NCI-H2196 (cell line): ENCODE measurements at regions not wholly inside any gene's neighbourhood (a gene's known extent, or its start where the extent isn't known, plus 50 kb on each side); places are given as distances from the start of the nearest gene placed in this dataset.
"Not testable (repeated sequence)": the region's sequence is repeated elsewhere in the genome, so short reads cannot be mapped to it uniquely, and the experiment has no call there.

ENCODE experiments used
- DNase-seq: peaks from one replicate; lab custom pipeline; 2025; ENCODE audit not compliant: unreplicated experiment; lab: John Stamatoyannopoulos, UW

DNA sequence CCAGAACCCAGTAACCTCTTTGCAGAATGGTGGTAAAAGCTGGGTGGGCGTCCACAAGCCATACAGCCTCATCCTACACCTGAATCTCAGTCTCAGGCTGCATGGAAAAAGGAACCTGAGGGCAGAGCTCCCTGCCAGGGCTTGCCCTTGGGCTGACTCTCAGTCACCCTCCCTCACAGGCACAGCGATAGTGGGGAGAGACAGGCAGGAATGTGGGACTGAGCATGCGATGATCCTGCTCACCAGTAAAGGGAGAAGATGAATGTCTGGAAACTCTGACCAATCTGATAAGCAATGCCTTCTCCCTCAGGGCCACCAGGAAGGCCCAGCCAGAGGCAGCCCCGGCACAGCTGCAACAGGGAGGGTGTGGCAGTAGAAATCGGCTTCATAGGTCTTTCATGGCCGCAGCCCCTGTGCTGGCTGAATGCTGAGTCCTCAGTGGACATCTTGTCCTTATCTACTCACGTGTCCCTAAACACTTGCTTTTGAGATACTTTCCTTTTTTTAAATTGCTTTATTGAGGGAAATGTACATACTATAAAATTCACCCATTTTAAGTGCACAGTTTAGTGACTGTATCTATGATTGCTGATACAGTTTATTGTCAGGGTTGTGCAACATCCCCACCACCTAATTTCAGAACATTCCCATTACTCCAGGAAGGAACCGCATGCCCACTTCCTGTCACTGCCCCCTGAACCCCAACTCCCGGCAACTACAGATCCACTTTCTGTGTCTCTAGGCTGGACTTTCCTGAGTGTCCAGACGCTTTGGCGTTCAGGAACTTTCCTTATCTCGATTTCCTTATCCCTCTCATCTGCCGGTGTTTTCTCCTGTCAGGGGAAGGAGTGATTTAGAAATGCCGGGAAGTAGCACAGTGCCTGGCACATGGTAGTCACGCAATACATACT is 258.1 kb downstream of the PCNX1 start:
- DNase-seq = no peak

GRCh38 chr14:71166180-71166837 is 259.1 kb downstream of the PCNX1 start:
- peak; percentile 4 for DNase-seq

- DNase-seq = not testable (repeated sequence)
These were observed 260.2 kb downstream of the PCNX1 start for GRCh38 chr14:71167325-71167950.

GRCh38 chr14:71168161-71168560 is 260.9 kb downstream of the PCNX1 start:
- DNase-seq = not testable (repeated sequence)

DNA sequence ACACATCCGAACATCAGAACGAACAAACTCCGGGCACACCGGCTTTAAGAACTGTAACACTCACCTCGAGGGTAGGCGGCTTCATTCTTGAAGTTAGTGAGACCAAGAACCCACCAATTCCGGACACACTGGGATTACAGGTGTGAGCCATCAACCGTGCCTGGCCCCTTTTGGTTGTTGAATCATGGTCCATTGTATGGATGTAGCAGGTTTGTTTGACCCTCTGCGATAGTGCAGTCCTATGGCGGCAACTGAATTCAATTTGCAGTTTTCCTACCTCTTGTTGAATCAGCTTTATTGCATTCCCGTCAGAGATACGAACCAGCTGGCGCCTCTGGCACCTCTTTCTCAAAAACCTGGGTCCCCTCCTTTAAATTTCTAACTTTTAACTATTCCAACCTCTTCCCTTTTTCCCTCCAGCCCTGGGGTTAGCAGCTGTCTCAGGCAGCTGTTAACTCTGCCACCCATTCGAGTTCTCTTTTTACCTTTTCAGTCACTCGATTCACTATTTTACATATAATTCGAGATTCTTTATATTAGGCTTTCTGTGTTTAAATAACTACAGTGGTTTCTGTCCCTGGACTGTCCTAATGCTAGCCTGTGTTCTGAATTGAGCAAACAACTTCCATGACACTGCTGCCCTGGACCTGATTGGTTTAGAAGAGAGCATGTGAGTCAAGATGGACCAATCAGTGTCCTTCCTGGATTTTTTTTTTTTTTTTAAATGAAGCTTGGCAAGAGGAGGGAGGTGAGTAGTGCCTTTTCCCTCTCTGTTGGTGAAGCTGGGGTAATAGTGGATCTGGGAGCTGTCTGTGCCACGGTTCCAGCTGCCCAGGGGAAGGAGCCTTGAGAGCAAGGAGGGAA is 261.5 kb downstream of the PCNX1 start:
- no peak for DNase-seq

GRCh38 chr14:71169861-71170260 is 262.6 kb downstream of the PCNX1 start:
- DNase-seq = no peak

DNA sequence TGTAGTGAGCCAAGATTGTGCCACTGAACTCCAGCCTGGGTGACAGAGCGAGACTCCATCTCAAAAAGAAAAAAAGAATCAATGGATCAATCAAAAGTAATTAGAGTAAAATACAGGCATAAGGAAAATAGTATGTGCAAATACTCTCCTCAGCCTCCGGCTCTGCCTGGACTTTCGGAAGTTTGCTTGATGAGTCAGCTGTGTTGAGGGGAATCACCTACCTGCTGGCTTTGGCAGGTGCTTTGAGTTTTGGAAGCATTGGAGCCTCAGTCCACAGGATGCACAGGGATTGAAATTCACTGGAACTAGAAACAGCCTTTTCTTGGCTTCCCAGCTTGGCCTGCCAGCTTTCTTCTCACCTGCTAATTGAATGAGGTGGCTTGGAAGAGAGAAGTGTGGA is 268.2 kb downstream of the PCNX1 start:
- no peak for DNase-seq

- no peak for DNase-seq
These were observed 271.8 kb downstream of the PCNX1 start for GRCh38 chr14:71179066-71179465.

- DNase-seq = no peak
These were observed 273.1 kb downstream of the PCNX1 start for GRCh38 chr14:71180397-71180796.

DNA sequence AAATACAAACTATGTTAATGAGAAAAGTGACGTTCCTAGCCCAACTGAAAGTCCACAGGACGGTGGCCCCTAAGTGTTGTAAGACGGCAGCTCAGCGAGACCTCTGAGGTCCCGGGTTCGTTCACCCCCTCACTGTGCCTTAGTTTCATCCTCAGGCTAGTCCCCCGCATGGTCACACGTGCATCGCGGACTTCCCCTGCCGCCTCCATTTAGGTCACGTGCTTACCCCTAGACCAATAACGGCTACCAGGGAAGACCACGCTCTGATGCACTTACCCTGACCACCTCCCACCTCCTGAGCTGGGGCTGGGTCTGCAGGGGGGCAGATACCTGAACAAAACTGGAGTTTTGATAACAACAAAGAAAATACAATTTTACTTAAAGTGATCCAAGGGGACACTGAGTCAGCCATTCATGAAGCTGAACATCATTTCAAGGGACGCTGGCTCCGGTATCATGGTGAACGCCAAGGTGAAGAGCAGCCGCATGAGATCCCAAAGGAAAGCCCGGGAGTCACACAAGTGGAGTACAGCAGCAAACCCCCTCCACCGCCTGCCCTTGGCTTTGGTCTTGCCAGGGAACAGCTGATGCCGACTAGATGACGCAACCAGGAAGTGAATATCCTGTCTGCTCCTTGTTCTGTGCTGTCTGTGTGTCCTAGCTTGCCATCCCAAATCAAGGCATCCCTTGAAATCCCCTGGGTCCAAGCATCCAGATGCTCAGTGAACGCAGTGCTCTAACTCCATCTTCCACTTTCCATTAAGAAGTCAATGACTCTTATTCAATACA is 274.1 kb downstream of the PCNX1 start:
- no peak for DNase-seq

DNA sequence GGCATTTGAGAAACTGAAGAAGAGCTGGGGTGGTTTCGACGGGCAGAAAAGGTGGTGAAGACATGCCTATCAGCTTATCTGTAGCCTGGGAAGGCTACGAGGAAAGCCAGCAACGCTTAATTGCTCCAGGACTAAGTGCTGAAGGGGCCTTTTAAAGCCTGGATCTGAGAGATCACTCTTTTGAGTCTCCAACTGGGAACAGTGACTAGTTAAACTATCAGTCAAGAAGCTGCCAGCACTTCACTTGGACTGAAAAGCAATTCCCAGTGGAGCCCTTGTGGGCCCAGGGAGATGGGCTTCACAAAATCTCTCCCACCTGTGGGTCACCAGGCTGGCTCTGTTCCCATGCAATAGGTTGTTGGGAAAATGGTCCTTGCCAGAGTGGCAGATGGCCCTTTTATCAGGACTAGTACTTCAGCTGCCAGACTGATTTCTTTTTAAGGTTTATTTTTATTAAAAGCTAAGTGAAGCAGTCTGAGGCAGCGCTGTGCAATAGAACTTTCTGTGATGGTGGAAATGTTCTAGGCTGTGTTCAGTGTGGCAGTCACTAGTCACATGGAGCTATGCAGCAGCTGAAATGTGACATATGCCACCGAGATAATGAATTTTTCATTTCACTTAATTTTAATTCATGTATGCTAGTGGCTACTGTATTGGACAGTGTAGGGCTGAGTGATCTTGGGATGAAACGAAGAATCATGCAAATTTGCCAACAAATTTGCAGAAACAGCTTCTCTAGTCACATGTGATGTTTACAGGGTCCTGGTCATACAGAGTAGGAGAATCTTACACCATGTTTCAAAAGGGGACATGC is 276.8 kb downstream of the PCNX1 start:
- DNase-seq = no peak

DNA sequence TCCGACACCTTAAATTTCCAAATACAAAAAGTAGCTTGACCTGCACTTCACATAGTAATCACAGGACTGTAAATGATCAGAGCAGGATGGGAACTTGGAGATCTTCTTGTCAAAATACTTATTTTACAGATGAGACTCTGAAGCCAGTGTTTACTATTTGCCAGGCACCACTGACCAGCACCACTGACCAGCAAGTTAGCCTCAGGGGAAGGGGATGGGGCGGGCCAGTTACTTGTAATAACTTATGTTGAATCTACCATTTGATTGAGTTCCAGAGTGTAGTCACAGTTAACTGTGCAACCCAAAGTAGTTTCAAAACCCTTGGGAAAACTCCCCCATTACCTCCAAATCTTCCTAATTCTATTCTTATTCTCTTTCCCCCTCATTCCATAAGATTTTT is 278.4 kb downstream of the PCNX1 start:
- DNase-seq = no peak

- DNase-seq = no peak
These were observed 280.5 kb downstream of the PCNX1 start for GRCh38 chr14:71187633-71188356.

DNA sequence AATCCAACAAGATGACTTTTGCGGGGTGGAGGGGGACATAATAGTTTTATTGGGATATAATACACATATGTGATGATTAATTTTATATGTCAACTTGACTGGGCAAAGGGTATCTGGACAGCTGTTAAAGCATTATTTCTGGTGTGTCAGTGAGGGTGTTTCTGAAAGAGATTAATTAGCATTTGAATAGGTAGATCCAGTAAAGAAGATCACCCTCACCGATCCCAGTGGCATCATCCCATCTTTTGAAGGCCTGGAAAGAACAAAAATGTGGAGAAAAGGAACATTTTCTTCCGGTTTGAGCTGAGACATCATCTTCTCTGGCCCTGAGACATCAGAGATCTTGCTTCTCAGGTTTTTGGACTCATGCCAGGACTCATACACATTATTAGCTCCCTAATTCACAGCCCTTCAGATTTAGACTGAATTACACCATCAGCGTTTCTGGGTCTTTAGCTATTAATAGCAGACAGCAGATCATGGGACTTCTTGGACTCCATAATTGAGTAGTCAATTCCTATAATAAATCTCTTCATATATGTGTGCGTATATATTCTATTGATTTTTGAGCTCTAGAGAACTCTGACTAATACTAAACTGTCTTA is 283.6 kb downstream of the PCNX1 start:
- no peak for DNase-seq

GRCh38 chr14:71193663-71194062 is 286.4 kb downstream of the PCNX1 start:
- no peak for DNase-seq

DNA sequence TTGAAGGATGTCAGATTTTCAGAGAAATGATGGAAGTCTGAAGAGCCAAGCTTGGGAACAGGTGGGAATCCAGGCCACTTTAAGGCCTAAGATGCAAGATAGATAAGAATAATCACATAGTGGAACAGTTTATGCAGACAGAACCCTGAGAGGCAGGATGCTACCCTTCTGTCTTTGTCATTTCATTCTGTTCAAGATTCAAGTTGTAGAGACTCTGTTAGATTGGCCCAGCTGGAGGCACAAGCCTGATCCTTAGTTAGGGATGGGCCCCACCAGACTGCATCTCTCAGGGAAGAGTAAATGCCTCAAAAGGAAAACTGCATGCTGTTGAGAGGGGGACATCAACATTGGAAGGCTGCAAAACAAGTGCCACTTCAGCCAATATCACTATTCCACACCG is 287.0 kb downstream of the PCNX1 start:
- DNase-seq = no peak

DNA sequence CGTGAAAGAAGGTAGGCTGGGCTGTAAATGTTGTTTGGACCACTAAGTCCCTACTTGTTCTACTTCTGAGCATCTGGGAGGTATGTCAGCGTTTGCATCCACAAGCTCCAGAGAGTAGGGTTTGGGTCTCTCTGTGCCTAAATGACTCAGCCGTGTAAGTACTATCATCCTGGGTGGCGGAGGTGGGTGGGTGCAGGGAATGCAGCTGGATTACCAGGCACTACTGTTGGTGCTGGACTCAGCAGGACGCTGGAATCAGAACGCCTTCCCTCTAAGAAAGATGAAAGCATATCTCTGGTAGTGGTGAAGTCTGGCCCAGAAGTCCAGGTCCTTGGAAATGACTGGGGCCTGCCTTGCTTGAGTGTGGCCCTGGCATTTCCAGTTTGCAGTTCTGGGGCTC is 289.7 kb downstream of the PCNX1 start:
- DNase-seq = no peak

- no peak for DNase-seq
These were observed 291.4 kb downstream of the PCNX1 start for GRCh38 chr14:71198687-71199086.
